Panc1 (cell line): ENCODE measurements at regions not wholly inside any gene's neighbourhood (a gene's known extent, or its start where the extent isn't known, plus 50 kb on each side); places are given as distances from the start of the nearest gene placed in this dataset.

Experiments
- ATAC-seq: fragments of 200-7000 bp; cut with Tn5 transposase; 2 replicates; pipeline ENCODE4 v1.9.1; 2020; ENCODE audit warnings: mild to moderate bottlenecking, moderate library complexity
- BruUV-seq: library from RNA; stranded (reverse); fragments of 400-500 nt; replicated peaks from 2 replicates; lab custom pipeline; 2021; lab: Mats Ljungman, UMichigan
- CTCF ChIA-PET: fragments of 300-600 bp; sonication (Branson Sonifier 250); formaldehyde crosslinking; loops from one replicate; lab custom pipeline; 2022; ENCODE audit warnings: antibody characterized with exemption; lab: Charles Lee
- POLR2A ChIA-PET: fragments of 300-600 bp; sonication (Branson Sonifier 250); formaldehyde crosslinking; loops from one replicate; lab custom pipeline; 2022; ENCODE audit warnings: antibody characterized with exemption; lab: Charles Lee
- DNase-seq: peaks from one replicate; pipeline ENCODE4 v3.0.0-alpha.2; 2010; ENCODE audit warnings: low read depth, low spot score
- H3K27ac ChIP-seq: 2 replicates; pipeline ENCODE4 v1.5.1; 2011; ENCODE audit warnings: mild to moderate bottlenecking, low read length, inconsistent platforms
- H3K27me3 ChIP-seq: fragments of 200-500 bp; sonication (Bioruptor generic); 2 replicates; pipeline ENCODE4 v1.6.0; 2014; ENCODE audit warnings: low read length, inconsistent platforms; ENCODE audit not compliant: control insufficient read depth, insufficient read depth
- H3K36me3 ChIP-seq: fragments of 200-500 bp; sonication (Bioruptor generic); 2 replicates; pipeline ENCODE4 v1.5.1; 2014; ENCODE audit warnings: inconsistent platforms, mild to moderate bottlenecking, low read length, moderate library complexity; ENCODE audit not compliant: control insufficient read depth, insufficient read depth
- H3K4me1 ChIP-seq: 2 replicates; pipeline ENCODE4 v1.5.1; 2011; ENCODE audit warnings: inconsistent platforms, mild to moderate bottlenecking, low read length, moderate library complexity; ENCODE audit not compliant: control insufficient read depth, insufficient read depth
- H3K4me3 ChIP-seq, 2 experiments: 2 replicates each; pipeline ENCODE4 v1.5.1; 2011 to 2012; ENCODE audit warnings: low read depth in 2 of 2, low read length in 2 of 2, mild to moderate bottlenecking in 2 of 2, inconsistent platforms in 1 of 2, moderate library complexity in 1 of 2
- H3K9me3 ChIP-seq: fragments of 200-500 bp; sonication (Bioruptor generic); 2 replicates; pipeline ENCODE4 v1.5.1; 2014; ENCODE audit warnings: low read depth, mild to moderate bottlenecking, inconsistent platforms, low read length, moderate library complexity; ENCODE audit not compliant: control insufficient read depth, insufficient read depth
- CTCF ChIP-seq: fragments of 450-650 bp; IDR thresholded peaks from 2 replicates; pipeline ENCODE4 v1.5.1; 2017; ENCODE audit warnings: mild to moderate bottlenecking
- POLR2AphosphoS5 ChIP-seq: IDR thresholded peaks from 2 replicates; pipeline ENCODE4 v1.6.1; 2012; ENCODE audit warnings: mild to moderate bottlenecking, low read depth, low read length, moderate library complexity
- REST ChIP-seq, 2 experiments: IDR thresholded peaks; 2 replicates each; pipeline ENCODE4 v1.6.1; 2011 to 2012; ENCODE audit warnings: low read depth in 2 of 2, control low read depth in 1 of 2, low read length in 1 of 2, mild to moderate bottlenecking in 1 of 2, moderate library complexity in 1 of 2; ENCODE audit not compliant: insufficient read depth in 1 of 2
- SIN3A ChIP-seq: IDR thresholded peaks from 2 replicates; pipeline ENCODE4 v1.6.1; 2012; ENCODE audit warnings: low read depth, mild to moderate bottlenecking, low read length, moderate library complexity, borderline replicate concordance; ENCODE audit not compliant: insufficient read depth
- TCF7L2 ChIP-seq: IDR thresholded peaks from 2 replicates; pipeline ENCODE4 v1.6.1; 2011; ENCODE audit warnings: mild to moderate bottlenecking, low read depth, low read length, inconsistent platforms
- in situ Hi-C: cut with HindIII; loops from 2 replicates; pipeline ENCODE4 v1.10.0; 2016; ENCODE audit warnings: low sequenced_read_pairs, low pct_unique_long_range_greater_than_20kb
- intact Hi-C: fragments of 100-400 bp; cut with micrococcal nuclease; formaldehyde crosslinking; loops from one replicate; pipeline ENCODE4 v1.10.0; 2022; ENCODE audit not compliant: unreplicated experiment

DNA sequence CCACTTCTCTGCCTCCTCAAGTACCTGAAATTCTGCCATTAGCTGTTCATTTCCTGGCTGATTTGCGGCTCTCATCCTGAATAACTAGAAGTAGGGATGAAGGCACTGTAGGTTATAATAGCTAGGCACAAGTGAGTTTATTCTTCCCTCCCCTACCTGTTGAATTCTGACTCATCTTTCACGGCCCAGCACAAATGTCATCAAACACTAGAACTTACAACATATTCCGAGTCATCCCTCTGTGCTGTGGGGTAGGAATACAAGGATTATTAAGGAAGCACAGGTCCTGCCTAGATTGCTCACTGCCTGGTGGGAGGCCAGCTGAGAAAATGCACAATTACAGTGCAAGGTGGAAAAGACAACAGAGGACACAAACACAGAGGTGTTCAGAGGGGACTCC lies 103.7 kb upstream of the ASIC2 start:
- BruUV-seq: no TSS peak
- in situ Hi-C loops (no loop called here), intact Hi-C loops (no loop called here)
- ChIA-PET POLR2A (no interaction called here), CTCF (interaction anchor here (0.6 kb wide), 1 partner anchor 25 kb away, joined by 5 read pairs; no protein-coding TSS in a partner anchor)
- DNase-seq (no peak), ATAC-seq (no peak)
- H3K36me3 ChIP-seq: no peaks in the 10 kb centered on the region
- H3K9me3 ChIP-seq: no peaks in the 10 kb centered on the region
- no peak overlapping the region for H3K27ac ChIP-seq
- no peak for TF ChIP-seq REST (IDR thresholded peaks at IDR 0.05; ENCODE audit: insufficient read depth in 1 of 2, low read depth in 2 of 2, low read length in 1 of 2)
- no peak for TF ChIP-seq POLR2AphosphoS5
- TF ChIP-seq TCF7L2: no peak
- TF ChIP-seq SIN3A: no peak
- TF ChIP-seq CTCF: no peak
- H3K4me1 ChIP-seq: no peaks in the 10 kb centered on the region
- H3K27me3 ChIP-seq: peaks cover 2% of the 10 kb centered on the region; the same call in 1 of the 2 replicates
- H3K4me3 ChIP-seq: no peak overlapping the region

- H3K4me3 ChIP-seq: no peak overlapping the region
- ATAC-seq: no peak
- ChIA-PET CTCF (no interaction called here), POLR2A (no interaction called here)
- H3K27ac ChIP-seq: no peak overlapping the region
- peaks cover 6% of the 10 kb centered on the region; the same call in 1 of the 2 replicates for H3K27me3 ChIP-seq
- intact Hi-C loops: no loop called here
- no peak for DNase-seq
- BruUV-seq: no TSS peak
- in situ Hi-C loops: no loop called here
- H3K4me1 ChIP-seq: no peaks in the 10 kb centered on the region
- no peak for TF ChIP-seq CTCF
- TF ChIP-seq POLR2AphosphoS5: no peak
- no peak for TF ChIP-seq SIN3A
- TF ChIP-seq TCF7L2: no peak
- TF ChIP-seq REST (IDR thresholded peaks at IDR 0.05; ENCODE audit: insufficient read depth in 1 of 2, low read depth in 2 of 2, low read length in 1 of 2): no peak
- H3K36me3 ChIP-seq: no peaks in the 10 kb centered on the region
- no peaks in the 10 kb centered on the region for H3K9me3 ChIP-seq
These were observed 105.3 kb upstream of the ASIC2 start for GRCh38 chr17:33398386-33398785.
